ENCODE measurements at regions not wholly inside any gene's neighbourhood (a gene's known extent, or its start where the extent isn't known, plus 50 kb on each side); places are given as distances from the start of the nearest gene placed in this dataset.

- no peak for ATAC-seq (ENCODE audit: low read depth)
- Mint-ChIP-seq H3K27me3 (peaks cover 56% of the 10 kb centered on the region), H3K36me3 (ENCODE audit: low read depth) (no peaks in the 10 kb centered on the region), H3K4me3 (no peak overlapping the region), H3K27ac (no peak overlapping the region), H3K4me1 (peaks cover 8% of the 10 kb centered on the region), H3K9me3 (peaks cover 4% of the 10 kb centered on the region)
- no peak for DNase-seq
- CTCF ChIA-PET: no interaction called here
- intact Hi-C loops (cut with micrococcal nuclease): loop anchor here (5.0 to 10.0 kb wide), 2 partner anchors 74 to 96 kb away; partner anchors contain the start of gene CPLX2
- POLR2A ChIA-PET: no interaction called here
- no peak for TF ChIP-seq CTCF (IDR thresholded peaks at IDR 0.05)
Measured at GRCh38 chr5:175798626-175799025, 72.8 kb upstream of the CPLX2 start.

- intact Hi-C loops (cut with micrococcal nuclease): no loop called here
- CTCF ChIA-PET: no interaction called here
Measured at GRCh38 chr5:175800656-175801081, 70.7 kb upstream of the CPLX2 start.

GRCh38 chr5:175802361-175802760 is 69.0 kb upstream of the CPLX2 start:
- peaks cover 5% of the 10 kb centered on the region for H3K4me1 Mint-ChIP-seq
- POLR2A ChIA-PET: no interaction called here

More at GRCh38 chr5:175800656-175801081, 70.7 kb upstream of the CPLX2 start:
- Mint-ChIP-seq H3K27ac (no peak overlapping the region), H3K9me3 (peaks cover 4% of the 10 kb centered on the region), H3K4me3 (no peak overlapping the region), H3K4me1 (peaks cover 8% of the 10 kb centered on the region), H3K27me3 (peaks cover 38% of the 10 kb centered on the region), H3K36me3 (ENCODE audit: low read depth) (no peaks in the 10 kb centered on the region)
- POLR2A ChIA-PET: no interaction called here
- DNase-seq (no peak), ATAC-seq (ENCODE audit: low read depth) (no peak)
- TF ChIP-seq CTCF (IDR thresholded peaks at IDR 0.05): no peak

GRCh38 chr5:175803254-175803653 is 68.1 kb upstream of the CPLX2 start:
- Mint-ChIP-seq H3K36me3 (ENCODE audit: low read depth) (no peaks in the 10 kb centered on the region), H3K9me3 (no peaks in the 10 kb centered on the region), H3K4me3 (no peak overlapping the region), H3K27ac (no peak overlapping the region), H3K4me1 (no peaks in the 10 kb centered on the region), H3K27me3 (peaks cover 36% of the 10 kb centered on the region)
- DNase-seq (no peak), ATAC-seq (ENCODE audit: low read depth) (no peak)
- intact Hi-C loops (cut with micrococcal nuclease): no loop called here
- CTCF ChIA-PET: no interaction called here
- TF ChIP-seq CTCF (IDR thresholded peaks at IDR 0.05): no peak
- POLR2A ChIA-PET: no interaction called here

More at GRCh38 chr5:175802361-175802760, 69.0 kb upstream of the CPLX2 start:
- Mint-ChIP-seq H3K4me3 (no peak overlapping the region), H3K9me3 (no peaks in the 10 kb centered on the region), H3K36me3 (ENCODE audit: low read depth) (no peaks in the 10 kb centered on the region), H3K27ac (no peak overlapping the region), H3K27me3 (peaks cover 38% of the 10 kb centered on the region)
- DNase-seq (no peak), ATAC-seq (ENCODE audit: low read depth) (no peak)
- intact Hi-C loops (cut with micrococcal nuclease): no loop called here
- CTCF ChIA-PET: no interaction called here
- TF ChIP-seq CTCF (IDR thresholded peaks at IDR 0.05): no peak

GRCh38 chr5:175803736-175804454 is 67.5 kb upstream of the CPLX2 start:
- ChIA-PET CTCF (no interaction called here), POLR2A (no interaction called here)
- no peak overlapping the region for H3K4me3 Mint-ChIP-seq
- DNase-seq (no peak), ATAC-seq (ENCODE audit: low read depth) (no peak)
- no peak for TF ChIP-seq CTCF (IDR thresholded peaks at IDR 0.05)
- H3K27ac Mint-ChIP-seq: no peak overlapping the region
- no peaks in the 10 kb centered on the region for H3K4me1 Mint-ChIP-seq
- no peaks in the 10 kb centered on the region for H3K36me3 Mint-ChIP-seq (ENCODE audit: low read depth)
- H3K27me3 Mint-ChIP-seq: peaks cover 31% of the 10 kb centered on the region
- no peaks in the 10 kb centered on the region for H3K9me3 Mint-ChIP-seq
- intact Hi-C loops (cut with micrococcal nuclease): no loop called here

Measured in activated B cell treated with CpG ODN at 0.5 μM for 24 hours (primary cell).